HepG2 (cell line): ENCODE measurements at regions not wholly inside any gene's neighbourhood (a gene's known extent, or its start where the extent isn't known, plus 50 kb on each side); places are given as distances from the start of the nearest gene placed in this dataset.

ENCODE experiments used
- ATAC-seq: fragments of 200-7000 bp; cut with Tn5 transposase; 3 replicates; pipeline ENCODE4 v1.9.1; 2020; ENCODE audit warnings: mild to moderate bottlenecking, moderate library complexity
- BruUV-seq: library from RNA; stranded (reverse); fragments of 400-500 nt; replicated peaks from 2 replicates; lab custom pipeline; 2021; lab: Mats Ljungman, UMichigan
- CTCF ChIA-PET: fragments of 300-600 bp; formaldehyde crosslinking; extraction: SDS; loops from one replicate; lab custom pipeline; 2021; ENCODE audit warnings: low total read pairs, inconsistent platforms, low intra/inter-chr PET ratio; lab: Yijun Ruan, JAX
- POLR2A ChIA-PET: fragments of 350-600 bp; sonication (Branson Sonifier 250); formaldehyde crosslinking; loops from one replicate; lab custom pipeline; 2020; ENCODE audit warnings: antibody characterized with exemption, inconsistent platforms; lab: Yijun Ruan, JAX
- DNase-seq: peaks from one replicate; pipeline ENCODE4 v3.0.0-alpha.2; 2015; ENCODE audit warnings: low spot score
- FAIRE-seq: peaks from 3 replicates; lab custom pipeline; 2011; peaks lifted over from hg19 to GRCh38; lab: Jason Lieb, UNC
- H2AFZ ChIP-seq: one replicate; pipeline ENCODE4 v1.6.1; 2011; ENCODE audit warnings: low read length, inconsistent platforms
- H3K27ac ChIP-seq: fragments of 300-600 bp; 3 replicates; pipeline ENCODE4 v1.8.0; 2011; ENCODE audit warnings: mixed run types, mild to moderate bottlenecking, mixed read lengths, low read length, inconsistent platforms; ENCODE audit not compliant: insufficient read depth; ENCODE audit errors: extremely low read length
- H3K27me3 ChIP-seq, 2 experiments: fragments of 200-600 bp in 1 of 2; 2 replicates in 1 of 2; 3 replicates in 1 of 2; pipeline versions ENCODE4 v1.6.0 to v1.8.0; 2011; ENCODE audit warnings: low read length in 2 of 2, mild to moderate bottlenecking in 2 of 2, moderate library complexity in 2 of 2, inconsistent platforms in 1 of 2; ENCODE audit not compliant: insufficient read depth in 2 of 2, control insufficient read depth in 1 of 2
- H3K36me3 ChIP-seq, 2 experiments: fragments of 200-600 bp in 1 of 2; replicated peaks in 1 of 2; 2 replicates in 1 of 2; 3 replicates in 1 of 2; pipeline versions ENCODE4 v1.5.1 to v1.8.0; 2011; ENCODE audit warnings: low read length in 2 of 2, inconsistent platforms in 1 of 2; ENCODE audit not compliant: insufficient read depth in 2 of 2, control insufficient read depth in 1 of 2
- H3K4me1 ChIP-seq: 2 replicates; pipeline ENCODE4 v1.5.1; 2012; ENCODE audit warnings: low read length, inconsistent platforms; ENCODE audit not compliant: insufficient read depth
- H3K4me2 ChIP-seq: 2 replicates; pipeline ENCODE4 v1.6.0; 2011; ENCODE audit warnings: low read depth, low read length, inconsistent platforms
- H3K4me3 ChIP-seq, 3 experiments: fragments of 200-600 bp in 1 of 3; sonication (generic), shearing (Covaris generic) in 1 of 3; replicated peaks in 1 of 3; 2 replicates each; pipeline ENCODE4 v1.5.1; 2011 to 2016; ENCODE audit warnings: low read length in 3 of 3, inconsistent platforms in 2 of 3, low read depth in 2 of 3, mild to moderate bottlenecking in 2 of 3, control low read depth in 1 of 3, mixed read lengths in 1 of 3; ENCODE audit not compliant: insufficient read depth in 1 of 3
- H3K79me2 ChIP-seq: one replicate; pipeline ENCODE4 v1.6.1; 2011; ENCODE audit warnings: low read length, inconsistent platforms; ENCODE audit not compliant: insufficient read depth
- H3K9ac ChIP-seq: 2 replicates; pipeline ENCODE4 v1.6.0; 2011; ENCODE audit warnings: mild to moderate bottlenecking, low read depth, low read length, inconsistent platforms; ENCODE audit not compliant: insufficient read depth
- H3K9me3 ChIP-seq: 2 replicates; pipeline ENCODE4 v1.5.1; 2012; ENCODE audit warnings: mild to moderate bottlenecking, low read length
- H4K20me1 ChIP-seq: 2 replicates; pipeline ENCODE4 v1.6.0; 2011; ENCODE audit warnings: inconsistent platforms, mild to moderate bottlenecking, low read length, moderate library complexity; ENCODE audit not compliant: insufficient read depth
- FOXP4 ChIP-seq: sonication (generic); formaldehyde crosslinking; IDR thresholded peaks from 2 replicates; pipeline ENCODE4 v1.4.0; 2020; ENCODE audit warnings: missing genetic modification reagents
- HNF1A ChIP-seq, 2 experiments: sonication (generic) in 1 of 2; formaldehyde crosslinking in 1 of 2; IDR thresholded peaks; 2 replicates each; pipeline versions ENCODE4 v1.4.0 to v1.6.1; 2016 to 2020; ENCODE audit warnings: borderline replicate concordance in 1 of 2, low read depth in 1 of 2, mild to moderate bottlenecking in 1 of 2, missing genetic modification reagents in 1 of 2
- JUND ChIP-seq: sonication (generic); formaldehyde crosslinking; IDR thresholded peaks from 2 replicates; pipeline ENCODE4 v1.8.0; 2022; ENCODE audit warnings: mild to moderate bottlenecking, missing genetic modification reagents
- KDM4B ChIP-seq: sonication (generic); formaldehyde crosslinking; IDR thresholded peaks from 2 replicates; pipeline ENCODE4 v1.4.0; 2020; ENCODE audit warnings: missing genetic modification reagents
- MEIS2 ChIP-seq: sonication (generic); formaldehyde crosslinking; IDR thresholded peaks from 2 replicates; pipeline ENCODE4 v1.9.0; 2021; ENCODE audit warnings: mild to moderate bottlenecking, missing genetic modification reagents
- POLR2A ChIP-seq, 2 experiments: IDR thresholded peaks; 2 replicates each; pipeline ENCODE4 v1.6.1; 2011; ENCODE audit warnings: low read depth in 2 of 2, low read length in 2 of 2, mild to moderate bottlenecking in 1 of 2, moderate library complexity in 1 of 2; ENCODE audit not compliant: insufficient read depth in 1 of 2
- PTBP1 ChIP-seq: fragments of 200-400 bp; formaldehyde crosslinking; IDR thresholded peaks from 2 replicates; pipeline ENCODE4 v1.6.1; 2018; ENCODE audit warnings: low read length, low read depth; ENCODE audit not compliant: poor library complexity, severe bottlenecking
- RBAK ChIP-seq: sonication (generic); formaldehyde crosslinking; IDR thresholded peaks from 2 replicates; pipeline ENCODE4 v1.5.1; 2020; ENCODE audit warnings: mild to moderate bottlenecking, missing genetic modification reagents
- SIN3B ChIP-seq: fragments of 150-350 bp; IDR thresholded peaks from 2 replicates; pipeline ENCODE4 v1.6.1; 2014; ENCODE audit warnings: low read length
- SNRNP70 ChIP-seq: fragments of 200-400 bp; formaldehyde crosslinking; IDR thresholded peaks from 2 replicates; pipeline ENCODE4 v1.6.1; 2017; ENCODE audit warnings: mild to moderate bottlenecking, low read depth, low read length, moderate library complexity
- ZHX1 ChIP-seq: sonication (generic); formaldehyde crosslinking; IDR thresholded peaks from 2 replicates; pipeline ENCODE4 v1.8.1; 2022; ENCODE audit warnings: low read depth, mild to moderate bottlenecking, missing genetic modification reagents
- ZNF235 ChIP-seq: sonication (generic); formaldehyde crosslinking; IDR thresholded peaks from 2 replicates; pipeline ENCODE4 v1.8.1; 2023; ENCODE audit warnings: mild to moderate bottlenecking, missing genetic modification reagents, borderline replicate concordance
- ZNF558 ChIP-seq: sonication (generic); formaldehyde crosslinking; IDR thresholded peaks from 2 replicates; pipeline ENCODE4 v1.9.0; 2022; ENCODE audit warnings: mild to moderate bottlenecking, missing genetic modification reagents, borderline replicate concordance
- ZNF850 ChIP-seq: sonication (generic); formaldehyde crosslinking; conservative IDR thresholded peaks from 2 replicates; pipeline ENCODE4 v1.9.0; 2021; ENCODE audit warnings: mild to moderate bottlenecking, missing genetic modification reagents
- ZNF883 ChIP-seq: sonication (generic); formaldehyde crosslinking; IDR thresholded peaks from 2 replicates; pipeline ENCODE4 v1.5.1; 2020; ENCODE audit warnings: mild to moderate bottlenecking, missing genetic modification reagents; ENCODE audit errors: not compliant biosample characterization
- WGBS: methylation state at CpG from one replicate; pipeline ENCODE4 v1.1.6; 2017; ENCODE audit warnings: low lambda C conversion rate; 5-methylcytosine and 5-hydroxymethylcytosine counted together
- in situ Hi-C: cut with HindIII; loops from 2 replicates; pipeline ENCODE4 v1.10.0; 2017; ENCODE audit warnings: low pct_unique_long_range_greater_than_20kb; ENCODE audit not compliant: extremely low pct_ligation_motif_present
- intact Hi-C: fragments of 100-400 bp; cut with micrococcal nuclease; formaldehyde crosslinking; loops from one replicate; pipeline ENCODE4 v1.10.0; 2022; ENCODE audit not compliant: unreplicated experiment

- H3K36me3 ChIP-seq: no peaks in the 10 kb centered on the region
- intact Hi-C loops: no loop called here
- peaks cover 92% of the 10 kb centered on the region for H3K9me3 ChIP-seq
- DNase-seq (no peak), FAIRE-seq (no peak), ATAC-seq (no peak)
- WGBS: 3% methylated on average over 4 of the region's 4 CpGs
- H3K79me2 ChIP-seq: no peaks in the 10 kb centered on the region
- no peaks in the 10 kb centered on the region for H4K20me1 ChIP-seq
- H3K9ac ChIP-seq: no peak overlapping the region
- no peaks in the 10 kb centered on the region for H3K27me3 ChIP-seq
- no peak overlapping the region for H3K4me3 ChIP-seq
- no peak overlapping the region for H3K27ac ChIP-seq
- no peak overlapping the region for H3K4me2 ChIP-seq
- ChIA-PET CTCF (no interaction called here), POLR2A (no interaction called here)
- H2AFZ ChIP-seq: no peak overlapping the region
- in situ Hi-C loops: no loop called here
- H3K4me1 ChIP-seq: no peaks in the 10 kb centered on the region
- BruUV-seq: no TSS peak
- TF ChIP-seq ZNF883 (CRISPR knock-in tag) (no peak), FOXP4 (CRISPR knock-in tag) (no peak), ZNF235 (no peak), MEIS2 (CRISPR knock-in tag) (no peak), SIN3B (no peak), POLR2A (IDR thresholded peaks at IDR 0.05; ENCODE audit: insufficient read depth in 1 of 2, low read depth in 2 of 2, low read length in 2 of 2) (no peak), SNRNP70 (no peak), ZHX1 (no peak), RBAK (CRISPR knock-in tag) (no peak), ZNF850 (no peak), JUND (no peak), KDM4B (CRISPR knock-in tag) (no peak), HNF1A (IDR thresholded peaks at IDR 0.05; ENCODE audit: low read depth) (no peak), HNF1A (CRISPR knock-in tag; IDR thresholded peaks at IDR 0.05; ENCODE audit: borderline replicate concordance) (no peak), PTBP1 (no peak), ZNF558 (CRISPR knock-in tag) (no peak)
Observed at GRCh38 chr14:26835979-26836570, 238.2 kb upstream of the NOVA1 start.
